ENCODE measurements at regions not wholly inside any gene's neighbourhood (a gene's known extent, or its start where the extent isn't known, plus 50 kb on each side); places are given as distances from the start of the nearest gene placed in this dataset.

GRCh38 chr16:80344570-80344969, 196.2 kb upstream of the DYNLRB2 start:
- Histone ChIP-seq H3K9ac (ENCODE audit: low read length) (no peak overlapping the region), H3K9me3 (ENCODE audit: control extremely low read depth in 1 of 3, control insufficient read depth in 2 of 3, insufficient read depth in 1 of 3, low read length in 2 of 3) (peaks cover 0 to 4% (median 0%) of the 10 kb centered on the region in 3 donors), H3K4me3 (ENCODE audit: control extremely low read depth in 1 of 5, extremely low read depth in 1 of 5, insufficient read depth in 1 of 5, low read depth in 2 of 5, low read length in 4 of 5) (no peak overlapping the region), H4K20me1 (ENCODE audit: control insufficient read depth, insufficient read depth, low read length, poor library complexity, severe bottlenecking) (no peaks in the 10 kb centered on the region), H3K27ac (ENCODE audit: low read length in 2 of 2) (no peak overlapping the region), H2AFZ (ENCODE audit: insufficient read depth, low read depth, low read length, poor library complexity, severe bottlenecking) (no peak overlapping the region), H3K4me1 (ENCODE audit: control insufficient read depth in 2 of 2, insufficient read depth in 2 of 2, low read length in 2 of 2) (no peaks in the 10 kb centered on the region), H3K27me3 (replicated peaks in 1 of 4; ENCODE audit: control extremely low read depth in 1 of 4, control insufficient read depth in 3 of 4, insufficient read depth in 4 of 4, low read length in 3 of 4) (peaks cover 0 to 7% (median 3%) of the 10 kb centered on the region in 4 experiments), H3K4me2 (replicated peaks; ENCODE audit: low read depth, low read length, poor library complexity, severe bottlenecking) (no peak overlapping the region), H3K36me3 (replicated peaks in 1 of 2; ENCODE audit: control extremely low read depth in 1 of 2, control insufficient read depth in 1 of 2, extremely low read depth in 1 of 2, insufficient read depth in 2 of 2, low read length in 1 of 2) (no peaks in the 10 kb centered on the region), H3K79me2 (ENCODE audit: control insufficient read depth, insufficient read depth, low read length) (no peaks in the 10 kb centered on the region)
- ChIA-PET POLR2A (no interaction called here), CTCF (no interaction called here)
- intact Hi-C loops (cut with micrococcal nuclease): no loop called here
- peaks cover 7% of the 10 kb centered on the region for H3K4me1 Mint-ChIP-seq
- H3K27me3 Mint-ChIP-seq: peaks cover 24% of the 10 kb centered on the region
- H3K27ac Mint-ChIP-seq: no peak overlapping the region
- DNase-seq (no peak), ATAC-seq (ENCODE audit: low read depth) (no peak)
- peaks cover 3% of the 10 kb centered on the region for H3K9me3 Mint-ChIP-seq (ENCODE audit: insufficient read depth)
- no peak overlapping the region for H3K4me3 Mint-ChIP-seq
- TF ChIP-seq CTCF (IDR thresholded peaks at IDR 0.05) (no peak), EZH2 (IDR thresholded peaks at IDR 0.05; ENCODE audit: borderline replicate concordance, insufficient read depth, low read depth, low read length, poor library complexity, severe bottlenecking) (no peak)
- 83% methylated on average over 1 of the region's 2 CpGs for WGBS (ENCODE audit: insufficient coverage)

GRCh38 chr16:80341263-80341662, 199.5 kb upstream of the DYNLRB2 start:
- Histone ChIP-seq H3K27ac (ENCODE audit: low read length in 2 of 2) (no peak overlapping the region), H3K4me2 (replicated peaks; ENCODE audit: low read depth, low read length, poor library complexity, severe bottlenecking) (no peak overlapping the region), H2AFZ (ENCODE audit: insufficient read depth, low read depth, low read length, poor library complexity, severe bottlenecking) (no peak overlapping the region), H3K36me3 (replicated peaks in 1 of 2; ENCODE audit: control extremely low read depth in 1 of 2, control insufficient read depth in 1 of 2, extremely low read depth in 1 of 2, insufficient read depth in 2 of 2, low read length in 1 of 2) (no peaks in the 10 kb centered on the region), H4K20me1 (ENCODE audit: control insufficient read depth, insufficient read depth, low read length, poor library complexity, severe bottlenecking) (no peaks in the 10 kb centered on the region), H3K9me3 (ENCODE audit: control extremely low read depth in 1 of 3, control insufficient read depth in 2 of 3, insufficient read depth in 1 of 3, low read length in 2 of 3) (no peaks in the 10 kb centered on the region), H3K9ac (ENCODE audit: low read length) (no peak overlapping the region), H3K4me1 (ENCODE audit: control insufficient read depth in 2 of 2, insufficient read depth in 2 of 2, low read length in 2 of 2) (no peaks in the 10 kb centered on the region), H3K27me3 (replicated peaks in 1 of 4; ENCODE audit: control extremely low read depth in 1 of 4, control insufficient read depth in 3 of 4, insufficient read depth in 4 of 4, low read length in 3 of 4) (peaks cover 0 to 7% (median 3%) of the 10 kb centered on the region in 4 experiments), H3K4me3 (ENCODE audit: control extremely low read depth in 1 of 5, extremely low read depth in 1 of 5, insufficient read depth in 1 of 5, low read depth in 2 of 5, low read length in 4 of 5) (no peak overlapping the region), H3K79me2 (ENCODE audit: control insufficient read depth, insufficient read depth, low read length) (no peaks in the 10 kb centered on the region)
- H3K27ac Mint-ChIP-seq: no peak overlapping the region
- DNase-seq (no peak), ATAC-seq (ENCODE audit: low read depth) (no peak)
- H3K27me3 Mint-ChIP-seq: peaks cover 44% of the 10 kb centered on the region
- ChIA-PET POLR2A (no interaction called here), CTCF (no interaction called here)
- intact Hi-C loops (cut with micrococcal nuclease): no loop called here
- peaks cover 4% of the 10 kb centered on the region for H3K4me1 Mint-ChIP-seq
- H3K9me3 Mint-ChIP-seq (ENCODE audit: insufficient read depth): no peaks in the 10 kb centered on the region
- no CpG with 5 or more reads among the region's 3 CpGs for WGBS (ENCODE audit: insufficient coverage)
- TF ChIP-seq CTCF (IDR thresholded peaks at IDR 0.05): no peak
- no peak for TF ChIP-seq EZH2 (IDR thresholded peaks at IDR 0.05; ENCODE audit: borderline replicate concordance, insufficient read depth, low read depth, low read length, poor library complexity, severe bottlenecking)
- no peak overlapping the region for H3K4me3 Mint-ChIP-seq
